H9 (cell line): ENCODE measurements at regions not wholly inside any gene's neighbourhood (a gene's known extent, or its start where the extent isn't known, plus 50 kb on each side); places are given as distances from the start of the nearest gene placed in this dataset.

ENCODE experiments used
- DNase-seq: peaks from one replicate; pipeline ENCODE4 v3.0.0-alpha.2; 2017
- H2AFZ ChIP-seq: one replicate; pipeline ENCODE4 v1.6.1; 2013; ENCODE audit warnings: mild to moderate bottlenecking, low read length, control low read depth, moderate library complexity
- H2AK5ac ChIP-seq: 2 replicates; pipeline ENCODE4 v1.6.1; 2013; ENCODE audit warnings: low read length, control low read depth, mixed read lengths; ENCODE audit not compliant: insufficient read length
- H2BK120ac ChIP-seq: one replicate; pipeline ENCODE4 v1.6.1; 2013; ENCODE audit warnings: low read depth, mild to moderate bottlenecking, low read length, control low read depth, inconsistent platforms; ENCODE audit not compliant: poor library complexity, severe bottlenecking
- H2BK12ac ChIP-seq: 2 replicates; pipeline ENCODE4 v1.6.1; 2013; ENCODE audit warnings: low read length, control low read depth, mixed read lengths, low read depth; ENCODE audit not compliant: insufficient read length
- H2BK15ac ChIP-seq: 2 replicates; pipeline ENCODE4 v1.6.1; 2013; ENCODE audit warnings: low read depth, low read length, control low read depth
- H2BK20ac ChIP-seq: one replicate; pipeline ENCODE4 v1.6.1; 2013; ENCODE audit warnings: low read depth, mild to moderate bottlenecking, low read length, control low read depth, inconsistent platforms; ENCODE audit not compliant: poor library complexity, severe bottlenecking
- H2BK5ac ChIP-seq: 2 replicates; pipeline ENCODE4 v1.6.1; 2013; ENCODE audit warnings: low read length, control low read depth, mixed read lengths; ENCODE audit not compliant: insufficient read length
- H3K14ac ChIP-seq: 2 replicates; pipeline ENCODE4 v1.6.1; 2013; ENCODE audit warnings: low read length, control low read depth; ENCODE audit not compliant: insufficient read depth
- H3K18ac ChIP-seq: 2 replicates; pipeline ENCODE4 v1.6.1; 2013; ENCODE audit warnings: low read depth, mild to moderate bottlenecking, mixed read lengths, low read length, control low read depth; ENCODE audit not compliant: insufficient read length
- H3K23ac ChIP-seq: 2 replicates; pipeline ENCODE4 v1.6.1; 2013; ENCODE audit warnings: low read length, control low read depth, mixed read lengths, low read depth; ENCODE audit not compliant: insufficient read length
- H3K23me2 ChIP-seq: 2 replicates; pipeline ENCODE4 v1.6.1; 2013; ENCODE audit warnings: low read depth, mild to moderate bottlenecking, mixed read lengths, low read length, control low read depth; ENCODE audit not compliant: insufficient read length, poor library complexity, severe bottlenecking
- H3K27ac ChIP-seq: 2 replicates; pipeline ENCODE4 v1.5.1; 2013; ENCODE audit warnings: low read length, control low read depth, mixed read lengths, low read depth; ENCODE audit not compliant: insufficient read length
- H3K27me3 ChIP-seq: 2 replicates; pipeline ENCODE4 v1.6.1; 2013; ENCODE audit warnings: low read length, control low read depth, inconsistent platforms; ENCODE audit not compliant: insufficient read depth
- H3K4ac ChIP-seq: 2 replicates; pipeline ENCODE4 v1.6.1; 2013; ENCODE audit warnings: low read depth, mild to moderate bottlenecking, control low read depth, inconsistent platforms, low read length, moderate library complexity
- H3K4me1 ChIP-seq: 2 replicates; pipeline ENCODE4 v1.6.1; 2013; ENCODE audit warnings: low read length, control low read depth, inconsistent platforms; ENCODE audit not compliant: insufficient read depth
- H3K4me2 ChIP-seq: 2 replicates; pipeline ENCODE4 v1.6.1; 2013; ENCODE audit warnings: low read length, control low read depth, mixed read lengths; ENCODE audit not compliant: insufficient read length, insufficient read depth
- H3K56ac ChIP-seq: 2 replicates; pipeline ENCODE4 v1.6.1; 2013; ENCODE audit warnings: low read depth, mild to moderate bottlenecking, mixed read lengths, low read length, control low read depth; ENCODE audit not compliant: insufficient read length
- H3K79me1 ChIP-seq: 2 replicates; pipeline ENCODE4 v1.6.1; 2013; ENCODE audit warnings: low read depth, mild to moderate bottlenecking, moderate library complexity, low read length, control low read depth, inconsistent platforms; ENCODE audit not compliant: insufficient read depth, poor library complexity, severe bottlenecking
- H3K79me2 ChIP-seq: 2 replicates; pipeline ENCODE4 v1.6.1; 2013; ENCODE audit warnings: low read length, control low read depth, inconsistent platforms; ENCODE audit not compliant: insufficient read depth
- H3K9ac ChIP-seq: 2 replicates; pipeline ENCODE4 v1.6.1; 2013; ENCODE audit warnings: low read length, control low read depth, mixed read lengths; ENCODE audit not compliant: insufficient read length; ENCODE audit errors: extremely low read depth
- H3K9me3 ChIP-seq: one replicate; pipeline ENCODE4 v1.6.1; 2013; ENCODE audit warnings: low read depth, low read length, inconsistent platforms; ENCODE audit not compliant: control insufficient read depth
- H3T11ph ChIP-seq: one replicate; pipeline ENCODE4 v1.6.1; 2013; ENCODE audit warnings: mild to moderate bottlenecking, low read length, control low read depth, inconsistent platforms
- H4K20me1 ChIP-seq: one replicate; pipeline ENCODE4 v1.6.1; 2013; ENCODE audit not compliant: control insufficient read depth, insufficient read length, insufficient read depth
- H4K5ac ChIP-seq: 2 replicates; pipeline ENCODE4 v1.6.1; 2013; ENCODE audit warnings: low read depth, mild to moderate bottlenecking, mixed read lengths, low read length, control low read depth; ENCODE audit not compliant: insufficient read length
- H4K8ac ChIP-seq: replicated peaks from 2 replicates; pipeline ENCODE4 v1.6.1; 2013; ENCODE audit warnings: low read length, control low read depth, mixed read lengths, low read depth; ENCODE audit not compliant: insufficient read length
- H4K91ac ChIP-seq: 2 replicates; pipeline ENCODE4 v1.6.1; 2013; ENCODE audit warnings: low read depth, mild to moderate bottlenecking, moderate library complexity, mixed read lengths, low read length, control low read depth; ENCODE audit not compliant: insufficient read length
- H3K27ac Mint-ChIP-seq, 3 experiments: 2 replicates in 2 of 3; 3 replicates in 1 of 3; pipeline ENCODE4 v1.8.0; 2020 to 2021; ENCODE audit warnings: mixed read lengths in 3 of 3, mild to moderate bottlenecking in 1 of 3, moderate library complexity in 1 of 3
- H3K27me3 Mint-ChIP-seq: 2 replicates; pipeline ENCODE4 v1.8.0; 2021; ENCODE audit warnings: low read depth, mild to moderate bottlenecking, moderate library complexity, mixed read lengths
- H3K36me3 Mint-ChIP-seq, 3 experiments: 2 replicates in 2 of 3; 3 replicates in 1 of 3; pipeline ENCODE4 v1.8.0; 2020 to 2021; ENCODE audit warnings: low read depth in 3 of 3, mixed read lengths in 3 of 3; ENCODE audit not compliant: insufficient read depth in 1 of 3
- H3K4me1 Mint-ChIP-seq, 2 experiments: 2 replicates each; pipeline ENCODE4 v1.8.0; 2020; ENCODE audit warnings: mixed read lengths in 2 of 2
- H3K4me3 Mint-ChIP-seq, 2 experiments: 2 replicates in 1 of 2; 3 replicates in 1 of 2; pipeline ENCODE4 v1.8.0; 2020 to 2021; ENCODE audit warnings: mild to moderate bottlenecking in 2 of 2, mixed read lengths in 2 of 2, moderate library complexity in 1 of 2
- H3K9me3 Mint-ChIP-seq, 2 experiments: 2 replicates in 1 of 2; 3 replicates in 1 of 2; pipeline ENCODE4 v1.8.0; 2020; ENCODE audit warnings: mild to moderate bottlenecking in 2 of 2, mixed read lengths in 2 of 2, moderate library complexity in 1 of 2
- CTCF ChIP-seq: fragments of 200-600 bp; sonication (generic); conservative IDR thresholded peaks from 3 replicates; pipeline ENCODE4 v1.8.0; 2021; ENCODE audit warnings: antibody characterized with exemption, mild to moderate bottlenecking
- WGBS: extraction: QIAGEN DNeasy Blood & Tissue Kit; methylation state at CpG from one replicate; pipeline ENCODE4 v1.1.7; 2013; ENCODE audit warnings: missing lambda C conversion rate, low lambda C conversion rate, mixed read lengths; ENCODE audit not compliant: insufficient read length; ENCODE audit errors: extremely low coverage; 5-methylcytosine and 5-hydroxymethylcytosine counted together

DNA sequence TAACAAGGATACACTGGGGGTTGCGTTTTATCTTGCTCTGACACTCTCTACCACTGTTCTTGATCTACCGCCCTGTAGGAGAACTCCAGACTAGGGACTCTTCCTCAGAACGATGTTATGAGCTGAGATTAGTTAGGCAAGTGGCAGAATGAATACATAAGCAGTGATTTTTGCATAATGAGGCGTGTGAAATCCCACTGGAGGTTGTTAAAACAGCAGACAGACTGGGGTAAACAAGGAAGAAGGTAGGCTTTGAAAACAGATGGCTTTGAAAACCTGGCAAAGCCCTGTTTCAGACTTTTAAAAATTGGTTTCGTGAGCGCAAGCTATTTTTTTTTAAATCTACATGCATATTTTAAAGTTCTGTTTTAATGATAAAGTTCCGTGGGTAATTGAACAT is 785.2 kb downstream of the TYW1 start:
- Histone ChIP-seq H3K27me3 (no peaks in the 10 kb centered on the region), H2AK5ac (no peak overlapping the region), H3K23ac (no peak overlapping the region), H4K8ac (no peak overlapping the region), H3K14ac (no peak overlapping the region), H2BK12ac (no peak overlapping the region), H2BK15ac (no peak overlapping the region), H2BK5ac (no peak overlapping the region), H3T11ph (no peak overlapping the region), H3K79me2 (no peaks in the 10 kb centered on the region; the same call in 1 of the 2 replicates), H4K5ac (no peak overlapping the region), H3K4ac (no peak overlapping the region), H3K27ac (no peak overlapping the region), H3K23me2 (no peaks in the 10 kb centered on the region), H4K20me1 (no peaks in the 10 kb centered on the region), H3K79me1 (no peaks in the 10 kb centered on the region), H3K56ac (no peak overlapping the region), H3K4me2 (no peak overlapping the region), H3K9ac (no peak overlapping the region), H2BK120ac (no peak overlapping the region), H3K18ac (no peak overlapping the region), H2AFZ (no peak overlapping the region), H3K4me1 (no peaks in the 10 kb centered on the region), H3K9me3 (no peaks in the 10 kb centered on the region), H2BK20ac (no peak overlapping the region), H4K91ac (no peak overlapping the region)
- no peaks in the 10 kb centered on the region for H3K36me3 Mint-ChIP-seq
- no peak for DNase-seq
- no peak for TF ChIP-seq CTCF
- H3K9me3 Mint-ChIP-seq, result no peaks in the 10 kb centered on the region
- no peak overlapping the region for H3K27ac Mint-ChIP-seq
- peaks cover 2% of the 10 kb centered on the region in 2 experiments; a peak in 3 of 4 replicates for H3K4me1 Mint-ChIP-seq
- WGBS, result no CpG with 5 or more reads among the region's 7 CpGs
- H3K4me3 Mint-ChIP-seq, result no peak overlapping the region
- H3K27me3 Mint-ChIP-seq, result no peaks in the 10 kb centered on the region; the same call in 1 of the 2 replicates
